Adrenal gland (tissue), 9 donors: ENCODE measurements at regions not wholly inside any gene's neighbourhood (a gene's known extent, or its start where the extent isn't known, plus 50 kb on each side); places are given as distances from the start of the nearest gene placed in this dataset.

Experiments
- DNase-seq, 7 donors: peaks; one replicate each; pipeline ENCODE4 v3.0.0-alpha.2; 2019 to 2020
- H3K27ac ChIP-seq, 5 donors: fragments of 200-600 bp; sonication (generic) in 4 of 5; 1 replicate in 3 of 5; 2 replicates in 2 of 5; pipeline versions ENCODE4 v1.5.1 to v1.8.0; 2016 to 2020; ENCODE audit warnings: mild to moderate bottlenecking in 1 of 5
- H3K27me3 ChIP-seq: fragments of 200-600 bp; 2 replicates; pipeline ENCODE4 v1.8.0; 2021
- H3K36me3 ChIP-seq, 2 donors: fragments of 200-600 bp; replicated peaks in 1 of 2; 1 replicate in 1 of 2; 2 replicates in 1 of 2; pipeline versions ENCODE4 v1.5.1 to v1.8.0; 2018 to 2022
- H3K4me1 ChIP-seq, 2 donors: fragments of 200-600 bp; replicated peaks in 1 of 2; 1 replicate in 1 of 2; 2 replicates in 1 of 2; pipeline versions ENCODE4 v1.5.1 to v1.8.0; 2018 to 2021
- H3K4me3 ChIP-seq, 4 donors: fragments of 200-600 bp; sonication (generic) in 3 of 4; one replicate each; pipeline ENCODE4 v1.5.1; 2016 to 2018
- H3K9me3 ChIP-seq, 3 donors: fragments of 200-600 bp; sonication (generic) in 1 of 3; replicated peaks in 1 of 3; 1 replicate in 2 of 3; 2 replicates in 1 of 3; pipeline versions ENCODE4 v1.5.1 to v1.8.0; 2016 to 2021
- CTCF ChIP-seq, 6 experiments: fragments of 450-650 bp in 4 of 6; fragments of 200-600 bp in 2 of 6; sonication (generic) in 1 of 6; IDR thresholded peaks; 1 replicate in 5 of 6; 2 replicates in 1 of 6; pipeline versions ENCODE4 v1.5.1 to v1.8.0; 2016 to 2021; ENCODE audit warnings: antibody characterized with exemption in 6 of 6, mild to moderate bottlenecking in 2 of 6, moderate library complexity in 1 of 6
- POLR2A ChIP-seq, 2 donors: fragments of 450-650 bp; IDR thresholded peaks; one replicate each; pipeline ENCODE4 v1.6.1; 2017; ENCODE audit warnings: antibody characterized with exemption in 2 of 2, mild to moderate bottlenecking in 2 of 2, moderate library complexity in 1 of 2
- WGBS, 4 donors: extraction: QIAGEN DNeasy Blood & Tissue Kit in 2 of 4; methylation state at CpG; one replicate each; pipeline versions ENCODE4 v1.1.5 to v1.1.7; 2013 to 2017; 5-methylcytosine and 5-hydroxymethylcytosine counted together
- intact Hi-C, 2 donors: fragments of 100-400 bp; cut with DNase I; formaldehyde crosslinking; loops; one replicate each; pipeline versions ENCODE4 v1.14.1 to v1.15.0; 2022 to 2023
- donor health status: healthy with polysubstance abuse.
- donor health status: Bipolar disorder and iron deficiency.
- donor health status: DM: yes; HTN: yes; CAD: no.
- donor health status: DM: no; HTN: no; CAD: no.
- donor health status: DM: no; HTN: no; CAD: no.

- Histone ChIP-seq H3K36me3 (no peaks in the 10 kb centered on the region), H3K4me3 (no peak overlapping the region), H3K27ac (no peak overlapping the region), H3K27me3 (no peaks in the 10 kb centered on the region), H3K9me3 (no peaks in the 10 kb centered on the region), H3K4me1 (no peaks in the 10 kb centered on the region)
- WGBS, 4 donors, result 63 to 83% (median 75%) methylated on average over 2 of the region's 2 CpGs
- intact Hi-C loops, result no loop called here
- TF ChIP-seq CTCF (IDR thresholded peaks at IDR 0.05), result no peak
- no peak for TF ChIP-seq POLR2A (IDR thresholded peaks at IDR 0.05)
- no peak for DNase-seq
Observed at GRCh38 chr9:82369251-82369945, 380.8 kb downstream of the SPATA31D1 start.

- 73 to 85% (median 78%) methylated on average over 2 of the region's 2 CpGs for WGBS, 4 donors
- Histone ChIP-seq H3K27me3 (no peaks in the 10 kb centered on the region), H3K4me3 (no peak overlapping the region), H3K4me1 (no peaks in the 10 kb centered on the region), H3K36me3 (no peaks in the 10 kb centered on the region), H3K9me3 (peaks cover 0 to 7% (median 0%) of the 10 kb centered on the region in 3 donors), H3K27ac (no peak overlapping the region)
- TF ChIP-seq POLR2A (IDR thresholded peaks at IDR 0.05) (no peak), CTCF (IDR thresholded peaks at IDR 0.05) (no peak)
- DNase-seq, result no peak
- intact Hi-C loops, result no loop called here
Observed at GRCh38 chr9:82375041-82375440, 386.5 kb downstream of the SPATA31D1 start.

DNA sequence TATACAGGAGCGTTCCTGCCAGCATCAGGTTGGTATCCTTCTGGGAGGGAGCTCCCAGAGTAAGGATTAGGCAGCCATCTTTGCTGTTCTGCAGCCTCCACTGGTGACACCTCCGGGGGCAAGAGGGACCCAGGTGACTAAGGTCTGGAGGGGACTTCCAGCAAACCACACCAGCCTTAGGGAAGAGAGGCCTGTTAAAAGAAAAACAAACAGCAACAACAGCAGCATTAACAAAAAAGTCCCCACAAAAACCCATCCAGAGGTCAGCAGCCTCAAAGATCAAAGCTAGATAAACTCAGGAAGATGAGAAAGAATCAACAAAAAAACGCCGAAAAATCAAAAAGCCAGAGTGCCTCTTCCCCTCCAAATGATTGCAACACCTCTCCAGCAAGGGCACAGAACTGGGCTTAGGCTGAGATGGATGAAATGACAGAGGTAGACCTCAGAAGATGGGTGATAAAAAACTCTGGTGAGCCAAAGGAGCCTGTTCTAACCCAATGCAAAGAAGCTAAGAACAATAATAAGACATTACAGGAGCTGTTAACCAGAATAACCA is 388.2 kb downstream of the SPATA31D1 start:
- Histone ChIP-seq H3K4me3 (no peak overlapping the region), H3K4me1 (no peaks in the 10 kb centered on the region), H3K27me3 (no peaks in the 10 kb centered on the region), H3K9me3 (peaks cover 0 to 7% (median 0%) of the 10 kb centered on the region in 3 donors), H3K36me3 (no peaks in the 10 kb centered on the region), H3K27ac (no peak overlapping the region)
- no peak for DNase-seq
- intact Hi-C loops, result no loop called here
- no peak for TF ChIP-seq POLR2A (IDR thresholded peaks at IDR 0.05)
- TF ChIP-seq CTCF (IDR thresholded peaks at IDR 0.05), result no peak
- WGBS, 4 donors, result 84 to 96% (median 89%) methylated on average over 3 to 4 of the region's 4 CpGs

- no peaks in the 10 kb centered on the region for H3K4me1 ChIP-seq
- no peak overlapping the region for H3K27ac ChIP-seq
- intact Hi-C loops, result no loop called here
- no peaks in the 10 kb centered on the region for H3K36me3 ChIP-seq
- no peaks in the 10 kb centered on the region for H3K9me3 ChIP-seq
- TF ChIP-seq POLR2A (IDR thresholded peaks at IDR 0.05), result no peak
- TF ChIP-seq CTCF (IDR thresholded peaks at IDR 0.05), result no peak
- no peak for DNase-seq
- no peak overlapping the region for H3K4me3 ChIP-seq
- H3K27me3 ChIP-seq, result no peaks in the 10 kb centered on the region
- 86 to 88% (median 88%) methylated on average over 6 of the region's 6 CpGs for WGBS, 4 donors
Observed at GRCh38 chr9:82382887-82383616, 394.5 kb downstream of the SPATA31D1 start.
